PC-3 (cell line): ENCODE measurements at regions not wholly inside any gene's neighbourhood (a gene's known extent, or its start where the extent isn't known, plus 50 kb on each side); places are given as distances from the start of the nearest gene placed in this dataset.

Experiments
- ATAC-seq: fragments of 200-7000 bp; cut with Tn5 transposase; 2 replicates; pipeline ENCODE4 v1.9.1; 2020; ENCODE audit warnings: mild to moderate bottlenecking, moderate library complexity
- BruUV-seq: library from RNA; stranded (reverse); fragments of 400-500 nt; replicated peaks from 2 replicates; lab custom pipeline; 2021; lab: Mats Ljungman, UMichigan
- CTCF ChIA-PET: fragments of 300-600 bp; sonication (Branson Sonifier 250); formaldehyde crosslinking; loops from one replicate; lab custom pipeline; 2022; ENCODE audit warnings: antibody characterized with exemption; lab: Charles Lee
- POLR2A ChIA-PET: fragments of 300-600 bp; sonication (Branson Sonifier 250); formaldehyde crosslinking; loops from one replicate; lab custom pipeline; 2022; ENCODE audit warnings: antibody characterized with exemption; ENCODE audit not compliant: unreplicated experiment; lab: Charles Lee
- DNase-seq: peaks from one replicate; pipeline ENCODE4 v3.0.0-alpha.2; 2015
- H2AFZ ChIP-seq: fragments of 300-600 bp; sonication (generic); 2 replicates; pipeline ENCODE4 v1.6.0; 2016; ENCODE audit warnings: antibody characterized with exemption, low read length
- H3F3A ChIP-seq: fragments of 300-600 bp; sonication (generic); one replicate; pipeline ENCODE4 v1.6.0; 2017; ENCODE audit warnings: antibody characterized with exemption, low read length, control low read depth, mild to moderate bottlenecking; ENCODE audit not compliant: unreplicated experiment
- H3K27ac ChIP-seq: fragments of 300-600 bp; sonication (generic); 2 replicates; pipeline ENCODE4 v1.5.1; 2016; ENCODE audit warnings: mild to moderate bottlenecking, low read length
- H3K27me3 ChIP-seq: fragments of 300-600 bp; sonication (generic); 2 replicates; pipeline ENCODE4 v1.6.1; 2016; ENCODE audit warnings: low read length, mixed read lengths
- H3K36me3 ChIP-seq: fragments of 300-600 bp; sonication (generic); 2 replicates; pipeline ENCODE4 v1.6.1; 2016; ENCODE audit warnings: low read depth, mixed run types, low read length, mixed read lengths
- H3K4me1 ChIP-seq: fragments of 300-600 bp; sonication (generic); 2 replicates; pipeline ENCODE4 v1.5.1; 2016; ENCODE audit warnings: low read length; ENCODE audit not compliant: insufficient read depth
- H3K4me2 ChIP-seq: fragments of 300-600 bp; sonication (generic); 2 replicates; pipeline ENCODE4 v1.6.0; 2016; ENCODE audit warnings: low read length
- H3K4me3 ChIP-seq: fragments of 300-600 bp; sonication (generic); 2 replicates; pipeline ENCODE4 v1.5.1; 2016; ENCODE audit warnings: mild to moderate bottlenecking, low read length, mixed read lengths
- H3K79me2 ChIP-seq: fragments of 300-600 bp; sonication (generic); 2 replicates; pipeline ENCODE4 v1.6.1; 2017; ENCODE audit warnings: low read length, mixed read lengths
- H3K9ac ChIP-seq: fragments of 300-600 bp; sonication (generic); 2 replicates; pipeline ENCODE4 v1.6.0; 2016; ENCODE audit warnings: mild to moderate bottlenecking, low read length
- H3K9me2 ChIP-seq: fragments of 300-600 bp; sonication (generic); replicated peaks from 2 replicates; pipeline ENCODE4 v1.6.1; 2016; ENCODE audit warnings: mixed run types, low read length, mixed read lengths
- H3K9me3 ChIP-seq: fragments of 300-600 bp; sonication (generic); 2 replicates; pipeline ENCODE4 v1.6.1; 2016; ENCODE audit warnings: low read length, mixed read lengths
- H4K20me1 ChIP-seq: fragments of 300-600 bp; sonication (generic); 2 replicates; pipeline ENCODE4 v1.6.1; 2016; ENCODE audit warnings: low read length, mixed read lengths
- EZH2 ChIP-seq: fragments of 300-600 bp; sonication (generic); IDR thresholded peaks from one replicate; pipeline ENCODE4 v1.6.1; 2017; ENCODE audit warnings: antibody characterized with exemption, mild to moderate bottlenecking, low read length; ENCODE audit not compliant: unreplicated experiment
- EZH2phosphoT487 ChIP-seq: fragments of 300-600 bp; sonication (generic); IDR thresholded peaks from 2 replicates; pipeline ENCODE4 v1.6.1; 2018; ENCODE audit warnings: mild to moderate bottlenecking, antibody characterized with exemption, low read length, borderline replicate concordance
- intact Hi-C: fragments of 100-400 bp; cut with micrococcal nuclease; formaldehyde crosslinking; loops from 2 replicates; pipeline ENCODE4 v1.9.0; 2023
- TF ChIP-seq, protein P1 (sequence below): fragments of 300-600 bp; sonication (generic); conservative IDR thresholded peaks from 2 replicates; pipeline ENCODE4 v1.5.1; 2017; ENCODE audit warnings: antibody characterized with exemption, low read depth, mild to moderate bottlenecking, low read length

GRCh38 chr6:1099264-1099663 lies 212.6 kb upstream of the FOXQ1 start:
- Histone ChIP-seq H3K27me3 (peaks cover 95% of the 10 kb centered on the region), H3K9ac (no peak overlapping the region), H3K9me2 (no peaks in the 10 kb centered on the region), H4K20me1 (no peaks in the 10 kb centered on the region), H3K4me2 (no peak overlapping the region), H3K79me2 (no peaks in the 10 kb centered on the region), H3K4me3 (no peak overlapping the region), H3K27ac (no peak overlapping the region), H3F3A (no peaks in the 10 kb centered on the region), H3K4me1 (no peaks in the 10 kb centered on the region), H3K9me3 (no peaks in the 10 kb centered on the region; the same call in 1 of the 2 replicates), H3K36me3 (no peaks in the 10 kb centered on the region), H2AFZ (no peak overlapping the region)
- TF ChIP-seq, protein P1, sequence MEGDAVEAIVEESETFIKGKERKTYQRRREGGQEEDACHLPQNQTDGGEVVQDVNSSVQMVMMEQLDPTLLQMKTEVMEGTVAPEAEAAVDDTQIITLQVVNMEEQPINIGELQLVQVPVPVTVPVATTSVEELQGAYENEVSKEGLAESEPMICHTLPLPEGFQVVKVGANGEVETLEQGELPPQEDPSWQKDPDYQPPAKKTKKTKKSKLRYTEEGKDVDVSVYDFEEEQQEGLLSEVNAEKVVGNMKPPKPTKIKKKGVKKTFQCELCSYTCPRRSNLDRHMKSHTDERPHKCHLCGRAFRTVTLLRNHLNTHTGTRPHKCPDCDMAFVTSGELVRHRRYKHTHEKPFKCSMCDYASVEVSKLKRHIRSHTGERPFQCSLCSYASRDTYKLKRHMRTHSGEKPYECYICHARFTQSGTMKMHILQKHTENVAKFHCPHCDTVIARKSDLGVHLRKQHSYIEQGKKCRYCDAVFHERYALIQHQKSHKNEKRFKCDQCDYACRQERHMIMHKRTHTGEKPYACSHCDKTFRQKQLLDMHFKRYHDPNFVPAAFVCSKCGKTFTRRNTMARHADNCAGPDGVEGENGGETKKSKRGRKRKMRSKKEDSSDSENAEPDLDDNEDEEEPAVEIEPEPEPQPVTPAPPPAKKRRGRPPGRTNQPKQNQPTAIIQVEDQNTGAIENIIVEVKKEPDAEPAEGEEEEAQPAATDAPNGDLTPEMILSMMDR = no peak
- no peak for TF ChIP-seq EZH2phosphoT487
- TF ChIP-seq EZH2 = no peak
- intact Hi-C loops = no loop called here
- DNase-seq (no peak), ATAC-seq (no peak)
- ChIA-PET POLR2A (no interaction called here), CTCF (no interaction called here)
- BruUV-seq = no TSS peak

GRCh38 chr6:1096967-1097765 lies 214.7 kb upstream of the FOXQ1 start:
- BruUV-seq = no TSS peak
- no peak for DNase-seq

More at GRCh38 chr6:1096967-1097765, 214.7 kb upstream of the FOXQ1 start:
- TF ChIP-seq, protein P1 = no peak
- no peak for TF ChIP-seq EZH2
- no peak for TF ChIP-seq EZH2phosphoT487
- Histone ChIP-seq H3K4me2 (no peak overlapping the region), H3K9me2 (no peaks in the 10 kb centered on the region), H3K9ac (no peak overlapping the region), H3K27ac (no peak overlapping the region), H3K27me3 (peaks cover 90% of the 10 kb centered on the region), H2AFZ (no peak overlapping the region), H3K36me3 (no peaks in the 10 kb centered on the region), H3K4me3 (no peak overlapping the region), H3K9me3 (no peaks in the 10 kb centered on the region; the same call in 1 of the 2 replicates), H3F3A (no peaks in the 10 kb centered on the region), H3K79me2 (no peaks in the 10 kb centered on the region), H3K4me1 (no peaks in the 10 kb centered on the region), H4K20me1 (no peaks in the 10 kb centered on the region)
- ChIA-PET CTCF (no interaction called here), POLR2A (no interaction called here)
- intact Hi-C loops = no loop called here
- ATAC-seq = no peak
